Glutamatergic neuron (in vitro differentiated cells): ENCODE measurements at regions not wholly inside any gene's neighbourhood (a gene's known extent, or its start where the extent isn't known, plus 50 kb on each side); places are given as distances from the start of the nearest gene placed in this dataset.

Experiments
- DNase-seq: peaks from one replicate; pipeline ENCODE4 v3.0.0; 2022
- H3K27ac Mint-ChIP-seq: one replicate; pipeline ENCODE4 v1.8.0; 2020; ENCODE audit warnings: mild to moderate bottlenecking, mixed read lengths, inconsistent platforms; ENCODE audit not compliant: unreplicated experiment
- H3K27me3 Mint-ChIP-seq: one replicate; pipeline ENCODE4 v1.8.0; 2020; ENCODE audit warnings: mild to moderate bottlenecking, moderate library complexity, mixed read lengths, inconsistent platforms; ENCODE audit not compliant: unreplicated experiment
- H3K36me3 Mint-ChIP-seq: one replicate; pipeline ENCODE4 v1.8.0; 2020; ENCODE audit warnings: mild to moderate bottlenecking, mixed read lengths, inconsistent platforms; ENCODE audit not compliant: unreplicated experiment
- H3K4me1 Mint-ChIP-seq: one replicate; pipeline ENCODE4 v1.8.0; 2020; ENCODE audit warnings: mild to moderate bottlenecking, low read depth, mixed read lengths, inconsistent platforms; ENCODE audit not compliant: unreplicated experiment
- H3K4me3 Mint-ChIP-seq: one replicate; pipeline ENCODE4 v1.8.0; 2020; ENCODE audit warnings: mild to moderate bottlenecking, mixed read lengths, inconsistent platforms; ENCODE audit not compliant: unreplicated experiment
- H3K9me3 Mint-ChIP-seq: one replicate; pipeline ENCODE4 v1.8.0; 2020; ENCODE audit warnings: mild to moderate bottlenecking, moderate library complexity, mixed read lengths, inconsistent platforms; ENCODE audit not compliant: unreplicated experiment
- TF ChIP-seq, protein P1 (sequence below): fragments of 200-600 bp; sonication (generic); IDR thresholded peaks from one replicate; pipeline ENCODE4 v1.5.0; 2021; ENCODE audit not compliant: partially characterized antibody, unreplicated experiment

DNA sequence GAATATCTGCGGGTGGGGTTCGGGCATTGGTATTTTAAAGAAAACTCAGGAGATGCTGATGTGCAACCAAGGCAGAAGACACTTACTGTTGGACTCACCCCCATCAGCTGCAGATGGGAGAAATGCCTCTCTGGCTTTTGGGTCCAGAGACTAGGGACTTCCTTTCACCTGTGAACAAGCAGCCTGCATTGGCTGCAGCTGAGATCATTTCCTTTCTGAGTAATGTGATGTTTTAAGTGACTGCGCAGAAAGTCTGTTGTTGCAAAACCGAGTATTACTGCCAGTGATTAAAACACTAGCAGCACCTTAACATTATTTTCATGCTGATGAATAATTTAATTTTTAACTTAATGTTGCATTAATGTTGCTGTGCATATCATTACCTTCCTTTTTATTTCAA, 143.0 kb downstream of the TSN start:
- H3K36me3 Mint-ChIP-seq, result no peaks in the 10 kb centered on the region
- H3K27me3 Mint-ChIP-seq, result peaks cover 2% of the 10 kb centered on the region
- TF ChIP-seq, protein P1, sequence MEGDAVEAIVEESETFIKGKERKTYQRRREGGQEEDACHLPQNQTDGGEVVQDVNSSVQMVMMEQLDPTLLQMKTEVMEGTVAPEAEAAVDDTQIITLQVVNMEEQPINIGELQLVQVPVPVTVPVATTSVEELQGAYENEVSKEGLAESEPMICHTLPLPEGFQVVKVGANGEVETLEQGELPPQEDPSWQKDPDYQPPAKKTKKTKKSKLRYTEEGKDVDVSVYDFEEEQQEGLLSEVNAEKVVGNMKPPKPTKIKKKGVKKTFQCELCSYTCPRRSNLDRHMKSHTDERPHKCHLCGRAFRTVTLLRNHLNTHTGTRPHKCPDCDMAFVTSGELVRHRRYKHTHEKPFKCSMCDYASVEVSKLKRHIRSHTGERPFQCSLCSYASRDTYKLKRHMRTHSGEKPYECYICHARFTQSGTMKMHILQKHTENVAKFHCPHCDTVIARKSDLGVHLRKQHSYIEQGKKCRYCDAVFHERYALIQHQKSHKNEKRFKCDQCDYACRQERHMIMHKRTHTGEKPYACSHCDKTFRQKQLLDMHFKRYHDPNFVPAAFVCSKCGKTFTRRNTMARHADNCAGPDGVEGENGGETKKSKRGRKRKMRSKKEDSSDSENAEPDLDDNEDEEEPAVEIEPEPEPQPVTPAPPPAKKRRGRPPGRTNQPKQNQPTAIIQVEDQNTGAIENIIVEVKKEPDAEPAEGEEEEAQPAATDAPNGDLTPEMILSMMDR, result no peak
- H3K9me3 Mint-ChIP-seq, result peaks cover 3% of the 10 kb centered on the region
- DNase-seq, result no peak
- no peak overlapping the region for H3K27ac Mint-ChIP-seq
- H3K4me1 Mint-ChIP-seq, result peaks cover 1% of the 10 kb centered on the region
- no peak overlapping the region for H3K4me3 Mint-ChIP-seq

DNA sequence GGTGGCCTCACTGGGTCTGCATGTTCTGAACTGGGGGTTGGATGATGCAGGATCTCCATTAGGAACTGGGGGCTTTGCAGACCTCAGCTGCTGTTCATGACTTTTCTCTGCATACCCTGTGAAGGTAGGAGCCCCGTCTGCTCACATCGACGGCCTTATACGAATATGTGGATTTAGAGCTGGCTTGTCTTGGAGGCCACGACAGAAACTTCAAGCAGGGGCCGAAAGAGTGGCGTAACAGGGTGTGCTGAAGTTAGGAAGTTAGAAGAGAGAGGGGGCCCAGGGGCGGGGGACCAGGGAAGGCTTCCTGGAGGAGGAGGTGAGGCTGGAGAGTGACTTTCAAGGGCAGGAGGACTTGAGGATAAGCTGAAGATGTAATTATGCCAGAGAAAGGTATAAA, 144.9 kb downstream of the TSN start:
- H3K27ac Mint-ChIP-seq, result no peak overlapping the region
- no peak for DNase-seq
- H3K36me3 Mint-ChIP-seq, result no peaks in the 10 kb centered on the region

DNA sequence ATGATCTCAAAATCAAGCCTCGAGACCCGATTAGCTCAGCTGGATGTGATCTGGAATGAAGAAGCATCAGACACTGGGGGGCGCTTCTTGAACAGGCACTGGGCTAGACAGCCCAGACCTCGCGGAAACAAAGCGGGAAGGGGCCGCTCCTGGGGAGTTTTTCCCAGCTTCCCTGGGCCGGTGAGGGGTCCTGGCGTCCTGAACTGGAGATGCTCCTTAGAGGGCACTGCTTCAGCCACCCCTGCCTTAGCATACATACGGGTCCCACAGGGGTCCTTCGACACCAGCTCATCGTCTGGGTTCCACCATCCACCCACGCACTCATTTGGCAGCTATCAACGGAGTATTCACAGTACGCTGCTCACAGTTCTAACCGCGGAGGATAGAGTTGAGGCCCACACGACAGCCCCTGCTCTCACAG, 146.7 kb downstream of the TSN start:
- TF ChIP-seq, protein P1, result no peak
- no peaks in the 10 kb centered on the region for H3K36me3 Mint-ChIP-seq
- no peak overlapping the region for H3K27ac Mint-ChIP-seq
- no peak for DNase-seq
- no peak overlapping the region for H3K4me3 Mint-ChIP-seq
- H3K27me3 Mint-ChIP-seq, result peaks cover 4% of the 10 kb centered on the region
- H3K9me3 Mint-ChIP-seq, result peaks cover 7% of the 10 kb centered on the region
- peaks cover 4% of the 10 kb centered on the region for H3K4me1 Mint-ChIP-seq

More for the DNA sequence above, 144.9 kb downstream of the TSN start:
- TF ChIP-seq, protein P1, result no peak
- Mint-ChIP-seq H3K4me3 (no peak overlapping the region), H3K4me1 (peaks cover 4% of the 10 kb centered on the region), H3K27me3 (peaks cover 2% of the 10 kb centered on the region), H3K9me3 (peaks cover 6% of the 10 kb centered on the region)

DNA sequence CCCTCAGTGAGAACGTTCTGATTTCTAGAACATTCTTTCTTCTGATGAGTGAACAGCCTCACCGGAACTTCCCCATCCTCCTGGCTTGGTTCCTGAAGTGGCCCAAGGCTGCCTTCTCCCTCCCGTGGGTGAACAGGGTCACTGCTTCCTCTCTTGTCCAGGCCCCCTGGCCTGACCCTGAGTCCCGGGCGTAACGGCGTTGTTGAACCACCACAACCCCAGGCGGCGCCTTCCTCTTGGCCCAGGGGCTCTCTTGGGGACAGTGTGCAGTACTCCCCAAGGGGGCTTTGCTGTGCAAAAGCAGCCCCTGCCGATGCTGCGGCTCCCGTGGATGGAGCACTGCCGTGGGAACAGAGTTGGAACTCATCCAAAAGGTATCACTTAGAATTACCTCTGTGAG, 147.2 kb downstream of the TSN start:
- DNase-seq, result no peak
- TF ChIP-seq, protein P1, result no peak
- H3K27me3 Mint-ChIP-seq, result peaks cover 4% of the 10 kb centered on the region
- H3K36me3 Mint-ChIP-seq, result no peaks in the 10 kb centered on the region
- no peak overlapping the region for H3K4me3 Mint-ChIP-seq
- H3K27ac Mint-ChIP-seq, result no peak overlapping the region
- H3K9me3 Mint-ChIP-seq, result peaks cover 7% of the 10 kb centered on the region
- H3K4me1 Mint-ChIP-seq, result peaks cover 4% of the 10 kb centered on the region

DNA sequence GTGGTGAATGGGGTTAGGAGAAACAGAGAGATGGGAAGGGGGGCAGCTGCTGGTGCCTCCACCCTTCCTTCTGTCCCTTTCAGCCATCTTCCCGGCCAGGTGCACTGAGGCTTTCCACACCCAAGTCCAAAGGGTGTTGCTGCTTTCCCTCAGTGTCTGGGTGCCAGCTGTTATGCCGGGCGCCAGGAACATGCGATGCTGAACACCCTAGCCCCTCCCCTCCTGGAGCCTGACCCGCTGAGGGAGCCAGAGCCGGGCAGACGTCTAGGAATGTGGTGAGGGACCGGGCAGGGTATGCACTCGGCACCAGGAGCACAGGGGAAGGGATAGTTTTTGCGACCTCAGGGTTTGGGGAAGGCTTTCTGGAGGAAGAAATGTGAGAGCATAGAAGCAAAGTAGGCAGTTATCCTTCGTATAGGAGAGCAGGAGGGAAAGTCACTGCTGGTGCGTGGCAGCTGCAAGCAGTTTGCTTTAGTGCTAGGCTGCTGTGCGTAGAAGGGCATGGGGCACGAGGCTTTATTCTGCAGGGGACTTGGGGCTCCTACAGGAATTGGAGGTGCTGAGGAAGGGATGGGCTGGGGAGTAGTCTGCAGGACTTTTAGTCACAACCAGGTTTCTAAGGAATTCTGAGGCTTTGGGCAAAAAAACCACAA, 147.7 kb downstream of the TSN start:
- H3K27ac Mint-ChIP-seq, result no peak overlapping the region
- no peak for DNase-seq
- TF ChIP-seq, protein P1, result no peak

More for the DNA sequence above, 147.7 kb downstream of the TSN start:
- Mint-ChIP-seq H3K4me1 (peaks cover 4% of the 10 kb centered on the region), H3K9me3 (peaks cover 5% of the 10 kb centered on the region), H3K27me3 (peaks cover 4% of the 10 kb centered on the region), H3K4me3 (no peak overlapping the region), H3K36me3 (no peaks in the 10 kb centered on the region)
